ENCODE measurements at regions not wholly inside any gene's neighbourhood (a gene's known extent, or its start where the extent isn't known, plus 50 kb on each side); places are given as distances from the start of the nearest gene placed in this dataset.
"Not testable (repeated sequence)": the region's sequence is repeated elsewhere in the genome, so short reads cannot be mapped to it uniquely, and the experiment has no call there.

DNA sequence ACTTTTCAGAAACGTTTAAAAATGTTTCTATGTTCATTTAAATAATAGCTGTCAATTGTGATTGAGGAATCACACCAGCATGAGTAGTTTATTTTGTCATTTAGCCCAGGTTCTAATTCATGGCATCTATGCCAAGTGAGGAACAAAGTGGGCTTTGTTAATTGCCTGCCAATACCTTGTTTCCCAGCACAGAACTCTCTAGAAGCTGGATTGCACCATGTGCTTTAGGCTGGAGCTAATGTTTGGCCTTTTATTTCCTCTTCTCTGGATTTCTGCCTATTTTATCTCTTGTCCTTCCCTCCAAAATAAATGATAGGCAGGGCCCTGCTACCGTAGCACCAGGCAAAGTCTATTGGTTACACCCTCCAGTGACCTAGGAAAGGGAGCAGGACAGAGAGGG lies 109.9 kb upstream of the ITGB1 start:
- DNase-seq (ENCODE audit: low spot score) = no peak

DNA sequence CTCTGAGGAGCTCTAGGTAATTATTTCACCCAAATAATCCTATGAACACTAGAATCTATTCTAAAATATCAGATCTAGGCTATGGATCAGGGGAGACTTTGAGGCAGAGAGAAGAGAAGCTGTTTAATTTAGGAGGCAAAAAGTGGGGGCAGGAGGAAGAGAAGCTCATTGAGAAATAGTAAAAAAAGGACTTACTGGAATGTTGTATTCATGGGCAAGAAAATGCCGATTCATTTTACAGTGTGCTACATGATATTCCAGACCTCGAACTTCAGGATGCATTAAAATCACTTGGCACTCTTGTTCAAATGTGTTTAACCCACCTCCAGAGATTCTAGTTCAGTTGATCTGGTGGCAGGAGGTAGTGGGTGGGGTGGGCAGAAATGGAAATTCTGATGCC lies 109.5 kb upstream of the ITGB1 start:
- peak; percentile 20 for DNase-seq (ENCODE audit: low spot score)

DNA sequence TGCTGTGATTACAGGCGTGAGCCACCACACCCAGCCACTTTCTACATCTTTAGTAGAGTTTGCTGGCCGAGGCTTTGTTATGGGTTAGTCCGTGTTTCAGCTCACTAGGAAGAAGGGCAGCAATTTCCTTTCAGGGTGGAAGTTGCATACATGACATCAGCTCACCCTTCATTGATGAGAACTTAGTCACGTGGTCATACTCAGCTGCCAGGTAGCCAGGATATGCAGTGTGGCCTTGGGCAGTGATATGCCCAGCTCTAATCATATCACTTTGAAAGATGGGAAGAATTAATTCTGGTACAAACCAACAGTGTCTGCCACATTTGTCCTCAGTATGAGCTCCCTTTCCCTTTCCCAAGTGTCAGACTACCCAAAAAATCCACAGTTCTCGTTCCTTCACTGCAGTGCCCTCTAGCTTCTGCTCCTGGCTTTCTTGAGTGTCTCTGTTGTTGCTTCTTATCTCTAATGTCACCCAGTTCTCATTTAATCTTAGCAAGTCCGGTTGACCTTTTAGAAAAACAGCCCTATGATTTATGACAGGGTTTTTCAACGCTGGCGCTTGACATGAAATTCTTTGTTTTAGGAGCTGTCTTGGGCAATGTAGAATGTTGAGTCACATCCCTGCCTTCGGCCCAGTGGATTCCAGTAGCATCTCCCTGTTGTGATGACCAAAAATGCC lies 108.7 kb upstream of the ITGB1 start:
- DNase-seq (ENCODE audit: low spot score) = peak; percentile 79

DNA sequence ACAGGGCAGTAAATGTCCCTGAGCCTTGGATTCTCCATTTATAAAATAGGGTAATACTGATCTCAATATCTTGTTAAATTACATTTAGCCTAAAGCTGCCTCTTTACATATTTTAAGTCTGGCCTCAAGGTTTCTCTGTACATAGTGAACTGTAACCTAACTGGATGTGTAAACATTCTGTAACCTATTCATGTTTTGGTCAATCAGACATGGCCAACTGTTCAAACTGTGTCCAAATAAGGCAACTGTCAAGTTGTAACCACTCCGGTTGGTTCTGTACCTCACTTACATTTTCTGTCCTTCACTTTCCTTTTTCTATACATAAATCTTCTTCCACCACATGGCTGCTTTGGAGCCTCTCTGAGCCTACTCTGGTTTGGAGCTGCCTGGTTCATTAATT lies 107.1 kb upstream of the ITGB1 start:
- no peak for DNase-seq (ENCODE audit: low spot score)

DNA sequence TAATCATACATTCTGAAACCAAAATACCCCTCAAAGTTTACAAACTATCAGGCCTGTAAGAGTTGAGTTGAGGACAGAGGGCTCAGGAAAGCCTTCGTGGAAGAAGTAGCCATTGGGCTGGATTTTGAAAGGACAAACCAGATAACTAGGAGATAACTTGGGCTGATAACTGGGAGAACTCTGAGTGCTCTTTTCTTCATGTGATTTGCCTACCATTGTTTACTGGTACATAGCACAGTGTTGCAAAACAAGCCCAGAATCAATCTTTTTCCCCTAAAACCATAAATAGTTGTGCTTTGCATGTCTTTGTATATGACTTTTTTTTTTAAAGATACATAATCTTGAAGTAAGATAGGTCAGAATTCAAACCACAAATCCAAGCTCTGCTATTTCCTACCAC lies 106.7 kb upstream of the ITGB1 start:
- no peak for DNase-seq (ENCODE audit: low spot score)

DNA sequence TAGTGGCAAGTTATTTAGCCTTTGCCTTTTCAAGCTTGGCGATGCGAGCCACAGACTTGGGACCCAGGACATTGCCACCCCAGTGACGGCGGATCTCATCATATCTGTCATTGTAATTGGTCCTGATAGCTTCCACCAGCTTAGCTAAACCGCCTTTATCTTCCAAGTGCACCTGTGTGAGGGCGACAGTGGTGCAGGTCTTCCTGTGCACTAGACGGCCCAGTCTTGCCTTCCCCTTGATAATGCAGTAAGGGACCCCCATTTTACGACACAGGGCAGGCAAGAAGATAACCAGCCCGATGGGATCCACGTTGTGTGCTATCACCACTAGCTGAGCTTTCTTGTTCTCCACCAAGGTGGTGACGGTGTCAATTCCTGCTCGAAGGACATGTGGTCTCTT lies 99.6 kb upstream of the ITGB1 start:
- no peak for DNase-seq (ENCODE audit: low spot score)

DNA sequence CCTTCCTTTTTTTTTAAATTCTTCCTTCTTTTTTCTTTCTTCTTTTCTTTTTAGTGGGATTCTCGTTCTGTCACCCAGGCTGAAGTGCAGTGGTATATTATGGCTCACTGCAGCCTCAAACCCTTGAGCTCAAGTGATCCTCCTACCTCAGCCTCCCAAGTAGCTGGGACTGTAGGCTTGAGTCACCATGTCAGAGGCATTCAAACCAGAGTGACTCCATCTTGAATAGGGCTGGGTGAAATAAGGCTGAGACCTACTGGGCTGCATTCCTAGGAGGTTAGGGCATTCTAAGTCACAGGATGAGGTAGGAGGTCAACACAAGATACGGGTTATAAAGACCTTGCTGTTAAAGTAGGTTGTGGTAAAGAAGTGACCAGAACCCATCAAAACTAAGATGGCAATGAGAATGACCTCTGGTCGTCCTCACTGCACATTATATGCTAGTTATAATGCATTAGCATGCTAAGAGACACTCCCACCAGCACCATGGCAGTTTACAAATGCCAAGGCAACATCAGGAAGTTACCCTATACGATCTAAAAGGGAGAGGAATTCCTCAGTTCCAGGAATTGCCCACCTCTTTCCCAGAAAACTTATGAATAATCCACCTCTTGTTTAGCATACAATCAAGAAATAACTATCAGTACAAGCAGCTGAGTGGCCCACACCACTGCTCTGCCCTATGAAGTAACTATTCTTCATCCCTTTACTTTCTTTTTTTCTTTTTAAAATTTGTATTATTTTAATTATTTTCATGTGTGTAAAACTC lies 99.0 kb upstream of the ITGB1 start:
- no peak for DNase-seq (ENCODE audit: low spot score)

DNA sequence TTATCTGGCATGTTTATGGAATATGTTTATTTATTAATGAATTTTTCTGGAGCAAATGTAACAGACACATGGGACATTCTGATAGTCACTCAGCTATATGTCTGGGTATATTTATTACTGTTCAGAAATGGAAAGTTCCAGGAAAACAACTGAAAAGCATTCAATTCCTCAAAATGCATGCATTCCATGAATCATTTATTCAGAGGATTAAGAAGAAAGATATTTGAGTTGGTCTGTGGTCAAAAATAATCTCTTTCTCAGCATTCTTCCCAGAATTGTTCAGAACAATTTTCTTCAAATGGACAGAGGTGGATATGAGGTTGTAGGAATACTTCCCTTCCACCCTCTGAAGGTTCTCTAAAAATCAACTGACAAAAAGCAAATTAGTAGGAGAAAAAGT lies 97.6 kb upstream of the ITGB1 start:
- no peak for DNase-seq (ENCODE audit: low spot score)

DNA sequence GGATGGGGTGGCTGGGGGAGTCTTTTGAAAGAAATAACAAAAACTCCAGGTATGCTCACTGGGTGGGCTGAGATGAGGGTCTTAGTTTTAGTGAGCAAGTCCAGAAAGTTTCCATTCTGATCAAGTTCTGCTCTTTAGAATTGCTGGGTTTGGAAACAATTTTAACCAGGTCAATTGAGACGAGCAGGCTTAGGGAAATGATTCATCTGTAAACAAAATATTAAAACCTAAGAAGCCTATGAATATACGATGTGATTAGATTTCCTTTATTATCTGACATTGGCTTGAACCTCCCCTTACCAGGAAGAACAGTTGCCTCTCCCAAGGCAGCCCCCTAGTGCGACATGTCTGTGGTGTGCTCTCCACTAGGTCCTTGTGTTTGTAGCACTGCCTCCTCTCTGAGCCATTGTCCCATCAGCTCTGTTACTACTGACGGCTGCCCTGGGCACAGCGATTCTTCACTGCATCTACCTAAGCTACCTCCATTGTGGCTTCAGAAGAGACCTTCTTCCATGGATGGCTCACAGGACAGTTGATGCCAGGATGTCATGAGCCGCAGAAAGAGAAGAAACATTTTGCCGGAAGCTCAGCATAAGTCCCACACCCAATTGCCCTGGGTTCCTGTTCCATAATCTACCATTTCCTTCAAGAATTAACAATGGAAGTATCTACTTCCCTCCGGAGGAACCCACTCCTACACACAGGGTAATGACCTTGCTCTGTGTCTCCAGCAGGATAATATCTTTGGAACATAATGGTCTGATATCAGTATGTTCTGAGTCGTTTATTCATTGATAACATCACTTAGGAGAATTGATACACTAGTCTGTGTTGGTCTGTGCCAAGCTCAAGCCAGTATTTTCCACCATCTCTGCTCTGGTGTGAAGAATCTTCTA lies 95.1 kb upstream of the ITGB1 start:
- DNase-seq (ENCODE audit: low spot score) = no peak

DNA sequence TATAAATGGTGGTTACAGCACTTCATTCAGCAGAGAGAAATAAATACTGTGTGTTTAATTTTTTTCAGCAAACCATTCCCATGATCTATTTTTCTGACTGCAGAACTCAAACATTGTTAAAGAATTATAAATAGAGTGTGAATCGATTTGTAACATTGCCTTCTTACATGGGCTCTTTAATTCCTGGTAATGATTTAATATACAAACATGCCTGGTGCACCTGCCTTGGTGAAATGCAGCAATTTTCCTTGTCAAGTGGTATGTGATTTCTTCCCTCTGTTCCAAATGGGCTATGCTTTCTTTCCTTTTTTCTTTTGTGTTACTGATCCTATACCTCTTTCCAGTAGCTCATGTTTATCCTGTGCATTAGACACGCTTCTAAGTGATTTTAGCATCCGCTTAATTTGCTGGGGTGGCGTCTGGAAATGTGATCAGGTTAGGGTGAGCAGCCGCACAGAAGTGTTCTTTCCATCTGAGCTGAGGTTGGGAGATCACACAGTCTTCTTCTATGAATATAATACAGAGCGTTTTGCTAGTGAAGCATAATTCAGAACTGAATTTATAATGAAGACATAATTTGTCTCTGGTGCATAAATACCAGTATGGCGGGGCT lies 94.3 kb upstream of the ITGB1 start:
- DNase-seq (ENCODE audit: low spot score) = no peak

DNA sequence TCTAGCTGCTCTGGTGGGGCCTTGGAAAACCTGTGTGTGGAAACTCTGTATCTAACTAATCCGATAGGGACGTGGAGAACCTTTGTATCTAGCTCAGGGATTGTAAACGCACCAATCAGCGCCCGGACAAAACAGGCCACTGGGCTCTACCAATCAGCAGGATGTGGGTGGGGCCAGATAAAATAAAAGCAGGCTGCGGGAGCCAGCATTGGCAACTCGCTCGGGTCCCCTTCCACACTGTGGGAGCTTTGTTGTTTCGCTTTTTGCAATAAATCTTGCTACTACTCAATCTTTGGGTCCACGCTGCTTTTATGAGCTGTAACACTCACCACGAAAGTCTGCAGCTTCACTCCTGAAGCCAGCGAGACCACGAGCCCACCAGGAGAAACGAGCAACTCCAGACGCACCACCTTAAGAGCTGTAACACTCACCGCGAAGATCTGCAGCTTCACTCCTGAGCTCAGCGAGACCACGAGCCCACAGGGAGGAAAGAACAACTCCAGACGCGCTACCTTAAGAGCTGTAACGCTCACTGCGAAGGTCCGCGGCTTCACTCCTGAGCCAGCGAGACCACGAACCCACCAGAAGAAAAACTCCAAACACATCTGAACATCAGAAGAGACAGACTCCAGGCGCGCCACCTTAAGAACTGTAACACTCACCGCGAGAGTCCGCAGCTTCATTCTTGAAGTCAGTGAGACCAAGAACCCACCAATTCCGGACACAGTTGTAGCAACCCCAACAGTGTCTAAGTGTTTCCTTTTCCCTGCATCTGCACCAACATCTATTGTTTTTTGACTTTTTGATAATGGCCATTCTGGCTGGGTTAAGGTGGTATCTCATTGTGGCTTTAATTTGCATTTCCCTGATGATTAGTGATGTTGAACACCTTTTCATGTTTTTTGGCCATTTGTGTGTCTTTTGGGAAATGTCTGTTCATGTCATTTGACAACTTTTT lies 92.2 kb upstream of the ITGB1 start:
- not testable (repeated sequence) for DNase-seq (ENCODE audit: low spot score)

DNA sequence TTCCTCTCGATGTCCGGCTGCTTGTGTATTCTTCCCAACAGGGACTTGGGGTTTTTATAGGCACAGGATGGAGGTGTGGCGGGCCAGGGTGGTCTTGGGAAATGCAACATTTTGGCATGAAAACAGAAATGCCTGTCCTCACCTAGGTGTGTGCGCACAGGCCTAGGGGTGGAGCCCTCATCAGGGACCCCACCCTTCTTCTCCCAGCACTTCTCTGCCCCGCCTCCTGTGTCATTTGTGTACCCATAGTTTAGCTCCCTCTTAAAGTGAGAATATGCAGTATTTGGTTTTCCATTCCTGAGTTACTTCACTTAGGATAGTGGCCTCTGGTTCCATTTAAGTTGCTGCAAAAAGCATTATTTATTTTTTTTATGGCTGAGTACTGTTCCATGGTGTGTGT lies 90.2 kb upstream of the ITGB1 start:
- DNase-seq (ENCODE audit: low spot score) = no peak

DNA sequence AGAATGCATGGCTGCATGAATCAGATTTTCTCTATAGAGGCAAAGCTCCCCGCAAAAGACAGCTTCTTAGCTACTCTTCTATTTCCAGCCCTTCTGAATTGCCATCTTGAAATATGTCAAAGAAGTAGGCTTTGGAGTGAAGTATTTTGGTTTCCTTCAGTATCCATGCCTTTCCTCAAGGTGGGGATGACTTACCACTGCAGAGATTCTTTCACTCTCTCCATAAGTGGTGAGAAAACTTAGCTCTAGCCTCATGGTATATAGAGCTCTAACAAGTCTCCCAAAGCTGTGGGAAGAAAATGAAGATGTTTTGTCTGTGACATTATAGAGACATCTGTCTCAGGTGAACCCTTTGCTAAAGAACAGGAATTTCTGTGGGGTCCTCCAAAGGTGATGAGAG lies 89.6 kb upstream of the ITGB1 start:
- no peak for DNase-seq (ENCODE audit: low spot score)

DNA sequence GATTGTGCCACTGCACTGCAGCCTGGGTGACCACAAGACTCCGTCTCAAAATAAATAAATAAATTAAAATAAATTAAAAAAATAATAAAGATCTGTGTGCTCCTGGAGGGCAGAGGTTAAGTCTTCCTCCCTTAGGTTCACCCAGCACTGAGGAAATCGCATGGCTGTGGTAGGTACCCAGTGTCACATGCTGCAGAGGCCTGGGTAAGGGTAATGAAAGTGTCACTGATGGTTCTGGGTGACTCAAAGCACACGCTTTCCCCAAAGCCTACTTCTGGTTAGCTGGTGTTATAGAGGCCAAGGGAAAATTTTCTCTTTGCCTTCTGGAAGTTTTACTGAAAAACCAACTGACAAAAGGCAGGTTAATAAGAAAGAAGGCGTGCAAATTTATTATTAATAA lies 88.8 kb upstream of the ITGB1 start:
- DNase-seq (ENCODE audit: low spot score) = no peak

DNA sequence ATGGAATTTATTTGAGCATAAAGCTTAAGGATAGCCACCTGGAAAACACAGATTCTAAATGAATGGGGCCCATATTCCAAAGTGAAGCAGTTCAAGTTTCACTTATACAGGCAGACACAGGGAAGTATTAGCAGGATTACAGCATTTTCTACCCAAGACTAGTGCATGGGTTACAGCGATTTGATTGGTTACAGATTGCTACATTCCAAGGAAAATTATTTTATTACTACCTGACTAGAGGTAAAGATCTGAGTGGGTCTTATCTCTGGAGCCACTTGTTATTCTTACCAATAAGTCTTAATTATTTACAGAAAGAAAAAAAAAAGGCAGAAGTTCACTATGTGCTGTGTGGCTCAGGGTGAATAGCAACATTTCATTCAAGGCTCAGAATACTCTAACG lies 87.4 kb upstream of the ITGB1 start:
- no peak for DNase-seq (ENCODE audit: low spot score)

DNA sequence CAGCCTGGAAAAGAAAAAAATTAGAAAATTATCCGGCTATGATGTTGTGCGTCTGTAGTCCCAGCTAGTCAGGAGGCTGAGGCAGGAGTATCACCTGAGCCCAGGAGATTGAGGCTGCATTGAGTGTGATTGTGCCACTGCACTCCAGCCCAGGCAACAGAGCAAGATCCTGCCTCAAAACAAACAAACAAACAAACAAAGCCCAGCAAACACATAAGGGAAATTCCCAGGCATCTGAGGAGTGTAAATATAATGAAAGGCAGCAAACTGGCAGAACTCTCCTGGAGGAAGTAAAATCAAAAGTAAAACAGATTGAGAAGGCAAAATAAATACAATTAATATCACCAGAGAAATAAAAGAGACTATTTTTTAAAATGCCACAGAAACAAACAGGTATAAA lies 84.5 kb upstream of the ITGB1 start:
- no peak for DNase-seq (ENCODE audit: low spot score)

DNA sequence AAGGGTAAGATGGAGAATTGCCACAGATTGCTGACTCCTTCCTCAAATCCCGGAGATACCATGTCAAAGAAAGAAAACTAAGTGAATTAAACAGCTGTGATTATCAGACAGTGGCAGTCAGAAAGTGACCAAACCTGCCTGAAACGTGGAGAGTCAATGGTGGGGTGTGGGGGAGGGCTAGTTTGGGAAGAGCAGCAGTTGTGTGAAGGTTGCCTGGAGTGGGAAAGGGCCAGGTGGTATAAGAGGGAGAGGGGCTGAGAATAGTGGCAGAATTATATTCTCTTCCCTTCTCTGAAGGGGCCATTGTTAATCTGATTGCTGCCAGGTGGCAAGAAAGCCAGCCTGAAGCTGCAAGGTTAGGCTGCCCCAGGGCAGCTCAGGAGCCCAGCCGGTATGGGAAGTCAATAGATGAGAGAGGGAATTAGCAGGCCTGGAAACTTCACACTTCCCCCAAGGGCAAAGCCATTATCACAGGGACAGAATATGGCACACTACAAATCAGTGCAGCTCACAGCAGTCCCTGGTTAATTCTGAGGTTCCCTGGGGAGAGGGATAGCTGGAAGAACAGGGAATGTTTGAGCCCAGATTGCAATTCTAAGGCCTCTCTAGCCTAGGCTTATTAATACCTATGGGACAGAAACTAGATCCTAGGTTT lies 83.9 kb upstream of the ITGB1 start:
- DNase-seq (ENCODE audit: low spot score) = no peak

DNA sequence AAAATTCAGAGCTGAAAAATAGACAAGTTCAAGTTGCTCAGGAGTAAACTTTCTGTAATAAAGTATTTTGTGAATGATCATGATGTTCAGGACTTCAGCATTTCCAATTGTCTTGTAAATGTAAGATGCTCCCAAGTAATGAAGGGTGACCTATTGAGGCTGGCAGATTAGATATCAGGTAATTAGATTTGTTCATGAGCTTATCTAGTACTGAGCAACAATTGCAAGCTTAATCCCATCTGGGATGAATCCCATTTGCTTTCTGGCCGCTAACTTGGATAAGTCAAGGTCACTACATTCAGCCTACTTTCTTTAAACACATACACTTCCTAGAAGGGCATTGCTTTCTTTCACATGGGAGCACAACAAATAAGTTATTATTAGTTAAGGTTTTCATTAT lies 82.4 kb upstream of the ITGB1 start:
- no peak for DNase-seq (ENCODE audit: low spot score)

DNA sequence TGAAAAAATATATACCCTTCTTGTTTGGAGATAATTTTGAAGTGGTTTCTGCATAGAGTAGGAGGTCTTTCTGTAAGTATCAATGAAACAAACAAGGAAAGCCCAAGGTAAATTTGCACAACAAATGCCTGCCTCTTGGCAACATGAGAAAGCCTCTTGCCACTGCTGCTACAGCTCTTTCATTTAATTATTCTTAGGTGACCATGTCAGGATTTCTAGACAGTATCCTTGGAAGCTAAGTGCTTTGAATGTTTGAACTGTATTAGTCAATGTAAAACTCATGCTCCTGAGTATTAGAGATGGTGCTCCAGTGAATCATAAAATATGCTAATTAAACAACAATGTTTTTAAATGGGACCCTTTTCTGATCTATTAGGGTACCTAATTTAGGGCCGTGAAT lies 81.2 kb upstream of the ITGB1 start:
- no peak for DNase-seq (ENCODE audit: low spot score)

DNA sequence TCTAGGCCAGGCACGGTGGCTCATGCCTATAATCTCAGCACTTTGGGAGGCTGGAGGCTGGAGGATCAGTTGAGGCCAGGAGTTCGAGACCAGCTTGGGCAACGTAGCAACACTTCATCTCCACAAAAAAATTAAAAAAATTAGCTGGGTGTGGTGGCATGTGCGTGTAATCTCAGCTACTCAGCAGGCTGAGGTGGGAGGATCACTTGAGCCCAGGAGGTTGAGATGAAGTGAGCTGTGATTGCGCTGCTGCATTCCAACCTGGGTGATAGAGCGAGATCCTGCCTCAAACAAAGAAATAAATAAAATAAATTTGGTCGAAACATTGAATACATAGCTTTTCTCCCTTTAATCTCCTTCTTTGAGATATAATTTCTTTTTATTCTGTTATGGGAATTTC lies 80.6 kb upstream of the ITGB1 start:
- DNase-seq (ENCODE audit: low spot score) = no peak

DNA sequence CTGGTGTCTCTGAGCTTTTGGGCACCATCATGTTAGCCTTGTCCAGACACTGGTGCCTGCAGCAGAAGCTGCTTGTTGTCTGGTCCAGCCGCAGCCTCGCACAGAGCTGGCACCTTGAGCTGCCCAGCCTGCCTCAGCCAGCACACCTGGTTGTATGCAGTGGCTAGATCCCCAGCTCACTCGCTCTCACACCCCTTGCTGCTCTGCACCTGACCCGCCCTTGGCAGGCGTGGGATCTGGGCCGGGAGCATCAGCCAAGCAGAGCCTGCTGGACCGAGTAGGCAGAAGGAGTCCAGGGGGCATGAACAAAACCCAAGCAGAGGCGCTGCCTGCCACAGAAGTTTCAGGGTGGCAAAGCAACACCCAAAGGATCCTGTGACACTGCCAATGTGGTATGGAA lies 79.7 kb upstream of the ITGB1 start:
- DNase-seq (ENCODE audit: low spot score) = no peak
